ENCODE measurements at regions not wholly inside any gene's neighbourhood (a gene's known extent, or its start where the extent isn't known, plus 50 kb on each side); places are given as distances from the start of the nearest gene placed in this dataset.

- no peak for TF ChIP-seq CTCF (IDR thresholded peaks at IDR 0.05; ENCODE audit: insufficient read depth, low read length, poor library complexity, severe bottlenecking)
- TF ChIP-seq EZH2phosphoT487 (conservative IDR thresholded peaks at IDR 0.05; ENCODE audit: low read length): no peak
These were observed 73.4 kb upstream of the ITPRID2 start for GRCh38 chr2:181818058-181818680.

All from SU-DHL-6 (cell line).